HEK293T (cell line): ENCODE measurements at regions not wholly inside any gene's neighbourhood (a gene's known extent, or its start where the extent isn't known, plus 50 kb on each side); places are given as distances from the start of the nearest gene placed in this dataset.

Experiments
- ARNT ChIP-seq: fragments of 450-650 bp; IDR thresholded peaks from 2 replicates; pipeline ENCODE4 v1.6.1; 2017; ENCODE audit warnings: mild to moderate bottlenecking
- BHLHE40 ChIP-seq: fragments of 450-650 bp; IDR thresholded peaks from 2 replicates; pipeline ENCODE4 v1.6.1; 2016; ENCODE audit warnings: mild to moderate bottlenecking, moderate library complexity, borderline replicate concordance
- CTBP1 ChIP-seq: fragments of 450-650 bp; IDR thresholded peaks from 2 replicates; pipeline ENCODE4 v1.6.1; 2016; ENCODE audit warnings: borderline replicate concordance
- ELF4 ChIP-seq: fragments of 450-650 bp; IDR thresholded peaks from 2 replicates; pipeline ENCODE4 v1.6.1; 2017; ENCODE audit warnings: antibody characterized with exemption
- FOXA1 ChIP-seq: fragments of 450-650 bp; IDR thresholded peaks from 2 replicates; pipeline ENCODE4 v1.6.1; 2016; ENCODE audit warnings: mild to moderate bottlenecking
- FOXK2 ChIP-seq: fragments of 450-650 bp; IDR thresholded peaks from 2 replicates; pipeline ENCODE4 v1.6.1; 2016; ENCODE audit warnings: mild to moderate bottlenecking
- FOXM1 ChIP-seq: fragments of 450-650 bp; IDR thresholded peaks from 2 replicates; pipeline ENCODE4 v1.6.1; 2017; ENCODE audit warnings: mild to moderate bottlenecking, borderline replicate concordance
- HDGF ChIP-seq: fragments of 450-650 bp; IDR thresholded peaks from 2 replicates; pipeline ENCODE4 v1.6.1; 2017; ENCODE audit warnings: antibody characterized with exemption, borderline replicate concordance
- L3MBTL2 ChIP-seq: fragments of 450-650 bp; conservative IDR thresholded peaks from 2 replicates; pipeline ENCODE4 v1.6.1; 2016; ENCODE audit warnings: mild to moderate bottlenecking
- SP1 ChIP-seq: fragments of 450-650 bp; IDR thresholded peaks from 2 replicates; pipeline ENCODE4 v1.6.1; 2017
- SUZ12 ChIP-seq: fragments of 450-650 bp; IDR thresholded peaks from 2 replicates; pipeline ENCODE4 v1.6.1; 2016; ENCODE audit warnings: mild to moderate bottlenecking
- TARDBP ChIP-seq: fragments of 450-650 bp; IDR thresholded peaks from 2 replicates; pipeline ENCODE4 v1.6.1; 2016
- ZNF384 ChIP-seq: fragments of 450-650 bp; IDR thresholded peaks from 2 replicates; pipeline ENCODE4 v1.6.1; 2016
- TF ChIP-seq, protein P1 (sequence below): fragments of 450-650 bp; IDR thresholded peaks from 2 replicates; pipeline ENCODE4 v1.6.1; 2016

DNA sequence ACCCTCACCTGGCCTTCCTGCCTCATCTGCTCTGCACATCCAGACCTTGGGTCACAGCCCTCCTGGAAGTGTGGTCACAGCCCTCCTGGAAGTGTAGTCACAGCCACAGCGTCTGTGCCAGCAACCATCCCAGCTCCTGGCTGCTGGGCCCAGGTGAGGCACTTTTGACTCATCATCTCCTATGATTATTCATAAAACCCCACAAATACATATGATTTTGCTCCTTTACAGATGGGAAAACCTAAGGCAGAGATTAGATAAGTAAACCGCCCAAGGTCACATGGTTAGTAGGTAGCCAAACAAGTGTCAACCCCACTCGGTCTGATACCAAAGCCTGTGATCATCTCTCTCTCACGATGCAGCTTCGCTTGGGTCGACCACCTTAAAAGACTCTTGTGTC lies 94.3 kb downstream of the PRLHR start:
- TF ChIP-seq ARNT (no peak), SP1 (no peak), L3MBTL2 (no peak), SUZ12 (no peak), ZNF384 (no peak), ELF4 (no peak), BHLHE40 (no peak), FOXA1 (no peak), CTBP1 (no peak), FOXK2 (no peak), FOXM1 (no peak), TARDBP (no peak), HDGF (no peak)
- TF ChIP-seq, protein P1, sequence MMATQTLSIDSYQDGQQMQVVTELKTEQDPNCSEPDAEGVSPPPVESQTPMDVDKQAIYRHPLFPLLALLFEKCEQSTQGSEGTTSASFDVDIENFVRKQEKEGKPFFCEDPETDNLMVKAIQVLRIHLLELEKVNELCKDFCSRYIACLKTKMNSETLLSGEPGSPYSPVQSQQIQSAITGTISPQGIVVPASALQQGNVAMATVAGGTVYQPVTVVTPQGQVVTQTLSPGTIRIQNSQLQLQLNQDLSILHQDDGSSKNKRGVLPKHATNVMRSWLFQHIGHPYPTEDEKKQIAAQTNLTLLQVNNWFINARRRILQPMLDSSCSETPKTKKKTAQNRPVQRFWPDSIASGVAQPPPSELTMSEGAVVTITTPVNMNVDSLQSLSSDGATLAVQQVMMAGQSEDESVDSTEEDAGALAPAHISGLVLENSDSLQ, result no peak
